ENCODE measurements at regions not wholly inside any gene's neighbourhood (a gene's known extent, or its start where the extent isn't known, plus 50 kb on each side); places are given as distances from the start of the nearest gene placed in this dataset.

DNA sequence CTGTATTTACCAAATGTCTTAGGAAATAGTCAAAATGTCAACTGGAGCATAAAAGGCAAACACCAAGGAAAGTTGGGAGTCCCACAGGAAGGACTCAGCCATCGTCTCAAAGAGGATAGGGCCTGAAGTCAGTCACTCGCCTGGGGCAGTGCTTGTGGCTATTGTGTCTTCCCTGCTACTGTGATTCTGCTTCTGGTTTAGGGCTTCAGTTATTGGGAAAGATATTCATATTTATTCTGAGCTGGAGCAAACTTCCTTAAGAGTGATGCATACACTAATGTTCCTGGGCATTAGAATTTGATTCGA lies 118.1 kb downstream of the EDEM1 start:
- no peak for DNase-seq

DNA sequence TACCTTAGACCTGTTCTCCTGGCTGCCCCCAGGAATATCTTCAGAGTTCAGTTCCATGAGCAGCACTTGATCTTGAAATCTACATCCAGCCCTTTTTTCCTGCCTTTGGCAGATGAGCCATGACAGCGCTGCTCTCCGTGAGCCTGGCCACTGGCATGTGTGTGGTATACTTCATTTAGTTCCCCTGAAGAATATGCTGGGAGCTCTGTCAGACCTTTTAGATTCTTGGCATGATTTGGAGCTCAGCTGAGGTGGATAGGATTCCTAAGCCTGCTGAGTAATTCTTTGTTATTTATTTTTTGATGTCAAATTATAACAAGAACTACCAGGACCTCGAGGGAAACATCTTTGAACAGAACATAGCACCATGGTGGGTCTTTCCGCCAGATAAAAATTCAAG lies 121.7 kb downstream of the EDEM1 start:
- DNase-seq: no peak

DNA sequence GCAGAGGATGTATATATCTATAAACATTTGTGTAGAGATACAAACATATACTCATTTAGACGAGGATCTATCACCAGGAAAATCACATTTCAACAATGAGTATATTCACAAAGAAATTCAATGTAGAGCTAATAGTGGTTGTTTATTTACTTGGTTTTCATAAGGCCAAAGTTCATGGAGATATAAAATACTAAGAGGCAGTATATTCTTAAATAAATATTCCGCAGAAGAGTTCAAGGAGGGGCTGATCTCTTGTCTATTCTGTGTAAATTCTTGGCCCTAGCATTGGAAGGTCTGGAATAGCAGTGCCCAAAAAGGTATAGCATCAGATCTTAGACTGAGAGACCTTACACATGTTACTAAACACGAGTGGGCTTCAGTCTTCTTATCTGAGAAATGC lies 122.1 kb downstream of the EDEM1 start:
- DNase-seq: no peak

DNA sequence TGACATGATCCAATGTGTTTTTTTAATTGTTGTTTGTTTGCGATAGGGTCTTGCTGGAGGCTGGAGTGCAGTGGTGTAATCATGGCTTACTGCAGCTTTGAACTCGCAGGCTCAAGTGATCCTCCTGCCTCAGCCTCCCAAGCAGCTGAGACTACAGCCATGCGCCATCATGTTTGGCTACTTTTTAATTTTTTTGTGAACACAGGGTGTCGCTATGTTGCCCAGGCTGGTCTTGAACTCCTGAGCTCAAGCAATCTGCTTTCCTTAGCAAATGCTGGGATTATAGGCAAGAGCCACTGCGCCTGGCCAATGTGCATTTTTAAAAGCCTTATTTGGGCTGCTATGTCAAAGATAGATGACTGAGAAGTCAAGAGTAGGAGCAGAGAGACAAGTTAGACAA lies 123.0 kb downstream of the EDEM1 start:
- no peak for DNase-seq

DNA sequence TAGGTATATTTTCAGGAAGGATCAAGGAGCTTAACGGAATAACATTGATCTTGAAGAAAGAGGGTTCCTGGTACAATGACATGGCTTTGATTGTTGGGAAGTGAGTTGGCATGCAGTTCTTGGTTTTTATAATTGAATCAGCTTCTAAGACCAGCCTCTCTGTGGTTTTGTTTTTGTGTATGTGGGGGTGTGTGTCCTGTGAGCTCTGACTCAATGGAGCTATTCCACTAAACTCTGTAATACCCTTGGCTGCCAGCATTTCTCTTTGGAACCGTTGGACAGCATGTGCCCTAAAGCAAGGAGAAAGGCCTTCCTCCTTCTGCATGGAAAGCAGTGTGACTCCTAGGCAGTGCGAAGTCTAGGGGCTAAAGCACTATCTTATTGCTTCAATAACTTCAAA lies 124.8 kb downstream of the EDEM1 start:
- DNase-seq: no peak

DNA sequence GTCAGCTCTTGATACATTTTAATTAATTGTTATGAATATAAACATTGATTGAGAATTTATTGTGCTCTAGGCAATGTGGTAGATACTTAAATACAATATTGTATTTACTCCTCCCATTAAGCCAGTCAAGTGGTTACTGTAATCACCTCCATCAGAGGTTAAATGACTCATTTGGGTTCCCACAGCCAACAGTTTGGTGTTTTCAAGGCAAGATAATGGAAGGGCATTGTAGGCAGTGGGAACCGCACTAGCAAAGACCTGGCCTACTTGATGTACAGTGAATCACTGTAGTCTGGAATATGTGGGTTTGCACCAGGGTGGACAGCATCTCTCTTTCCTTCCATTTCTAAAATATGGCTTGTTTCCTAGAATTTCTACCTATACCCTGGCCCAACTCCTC lies 127.4 kb downstream of the EDEM1 start:
- no peak for DNase-seq

DNA sequence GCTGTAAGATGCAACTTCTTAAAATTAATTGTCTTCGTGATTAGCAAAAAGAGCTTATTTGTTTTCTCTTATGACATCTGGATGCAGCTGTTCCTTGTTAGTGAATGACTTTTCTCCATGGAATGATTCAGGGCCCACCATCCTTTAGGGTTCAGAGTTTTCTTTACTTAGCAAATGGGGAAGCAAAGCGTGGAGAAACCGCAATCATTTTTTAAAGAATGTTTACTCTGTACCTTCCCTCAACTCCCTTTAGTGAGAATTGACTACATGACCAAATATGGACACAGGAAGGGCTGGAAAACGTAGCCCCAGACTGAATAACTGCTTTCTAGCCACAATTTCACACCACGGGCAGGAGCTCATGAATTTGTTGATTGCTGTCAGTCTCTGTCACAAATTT lies 130.1 kb downstream of the EDEM1 start:
- no peak for DNase-seq

DNA sequence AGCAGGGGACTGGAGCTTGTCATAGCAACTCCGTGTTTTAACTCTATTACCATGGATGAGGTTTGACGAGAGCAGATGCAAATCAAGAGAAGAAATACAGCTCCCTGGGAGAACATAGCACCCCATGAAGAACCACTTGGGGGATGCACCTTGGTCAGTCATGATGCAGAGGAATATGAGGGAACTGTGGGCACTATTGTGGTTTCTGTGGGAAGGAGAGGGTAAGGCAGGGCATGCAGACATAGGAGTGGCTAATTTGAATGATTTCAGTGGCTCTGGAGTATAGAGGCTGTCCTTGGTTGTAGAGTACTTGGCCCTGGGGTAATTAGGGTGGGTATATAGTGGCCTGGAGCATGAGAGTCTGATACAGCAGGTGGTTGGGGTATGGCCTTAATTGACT lies 131.9 kb downstream of the EDEM1 start:
- DNase-seq: no peak

DNA sequence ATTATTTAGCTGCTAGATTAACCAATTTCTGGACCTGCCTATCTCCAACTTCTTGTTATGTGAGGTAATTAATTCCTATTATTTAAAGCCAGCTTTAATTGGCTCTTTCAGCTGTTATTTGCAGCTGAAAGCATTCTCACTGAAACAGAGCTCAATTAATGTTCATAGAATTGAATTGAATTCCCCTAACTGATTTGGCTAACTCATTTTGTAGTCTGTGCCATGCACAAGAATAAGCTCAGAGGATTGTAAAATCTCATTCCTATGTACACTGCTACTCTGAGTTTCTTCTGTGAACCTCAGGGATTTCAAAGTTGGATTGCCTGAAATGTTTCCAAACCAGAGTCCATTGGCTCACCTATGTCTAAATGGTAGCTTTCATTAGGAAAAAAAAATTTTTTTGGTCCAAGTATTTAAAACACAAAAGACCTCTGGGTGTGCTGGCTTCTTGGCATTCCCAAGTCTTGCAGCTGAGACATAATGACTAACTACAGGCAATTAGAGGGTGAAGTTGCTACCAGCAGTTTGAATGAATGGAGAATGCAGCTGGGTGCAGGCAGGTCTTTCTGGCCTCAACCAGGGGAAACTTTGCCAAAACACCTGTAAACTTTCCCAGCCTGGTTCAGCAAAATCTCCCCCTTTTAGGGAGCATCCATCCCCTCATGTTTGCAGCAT lies 134.3 kb downstream of the EDEM1 start:
- no peak for DNase-seq

DNA sequence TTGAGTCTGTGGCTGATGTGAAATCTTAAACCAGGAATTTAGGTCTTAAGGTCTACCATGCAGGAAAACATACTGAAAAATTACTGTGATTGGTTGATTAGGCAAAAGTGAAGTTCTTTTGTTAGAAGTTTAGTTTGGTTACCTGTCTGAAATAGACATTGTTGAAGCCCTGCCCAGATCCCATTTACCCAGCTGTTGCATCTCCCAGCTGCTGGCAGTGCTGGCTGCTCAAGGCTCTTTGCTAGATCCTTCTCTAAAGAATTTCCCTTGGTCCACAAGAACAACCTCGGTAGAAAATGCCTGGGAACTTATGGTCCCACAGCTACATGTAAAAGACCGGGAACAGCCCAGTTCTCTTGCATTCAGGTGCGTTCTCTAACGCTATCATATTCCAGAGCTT lies 137.3 kb downstream of the EDEM1 start:
- no peak for DNase-seq

DNA sequence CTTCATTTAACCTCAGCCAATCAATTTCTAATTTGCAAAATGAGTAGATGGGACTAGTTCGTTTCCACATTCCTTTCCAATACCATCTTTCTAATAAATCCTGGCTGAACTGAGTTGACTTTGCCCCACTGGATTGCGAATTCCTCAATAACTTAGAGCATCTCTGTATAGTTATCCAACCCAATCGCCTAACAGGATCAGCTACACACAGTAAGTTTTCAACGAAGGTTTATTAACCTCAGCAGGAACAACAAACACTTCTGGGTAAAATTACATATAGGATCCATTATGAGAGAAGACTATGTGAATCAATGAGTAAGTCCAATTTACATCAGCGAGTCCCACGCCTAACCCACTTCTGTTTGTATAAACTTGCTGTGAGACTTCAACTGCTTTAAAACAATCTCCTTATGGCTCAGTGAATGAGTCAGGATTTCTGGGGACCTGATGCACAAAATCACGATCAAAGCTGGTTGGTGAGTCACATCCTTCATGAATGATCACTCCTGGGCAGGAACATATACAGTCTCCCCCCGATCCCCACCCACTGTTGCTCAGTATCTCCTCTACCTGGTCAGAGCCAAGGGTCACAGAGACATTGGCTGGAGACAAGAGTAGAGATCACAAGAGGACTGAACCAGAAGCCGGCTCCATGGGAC lies 142.8 kb downstream of the EDEM1 start:
- DNase-seq: no peak

DNA sequence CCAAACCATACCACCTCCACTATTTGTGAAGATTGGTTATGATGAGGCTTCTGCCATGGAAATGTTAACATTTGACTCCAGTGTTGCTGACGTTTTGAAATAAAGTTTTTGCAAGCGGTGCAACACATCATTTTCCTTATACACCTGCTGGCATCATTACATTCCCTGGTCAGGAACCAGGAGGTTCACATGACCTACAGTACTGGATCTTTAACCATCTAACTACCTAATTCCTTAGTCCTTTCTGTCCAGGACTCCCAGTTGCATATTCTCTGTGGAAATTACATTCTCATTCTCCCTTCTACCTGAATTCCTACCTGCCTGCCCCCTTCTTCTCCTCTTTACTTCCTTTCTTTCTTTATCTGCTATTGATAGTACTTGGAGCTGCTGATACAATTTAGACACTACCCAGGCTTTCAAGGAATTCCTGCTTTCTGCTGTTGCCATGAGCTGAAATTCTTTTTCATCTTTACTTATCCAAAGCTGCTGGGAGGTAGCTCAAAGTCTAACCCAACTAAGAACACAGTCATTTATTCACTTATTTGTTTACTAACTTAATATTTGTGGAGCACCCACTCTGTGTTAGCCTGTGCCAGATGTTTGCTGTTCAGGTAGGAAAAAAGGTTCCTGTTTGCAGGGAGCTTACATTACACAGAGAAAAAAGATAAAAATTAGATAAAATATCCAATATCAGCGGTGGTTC lies 144.2 kb downstream of the EDEM1 start:
- no peak for DNase-seq

DNA sequence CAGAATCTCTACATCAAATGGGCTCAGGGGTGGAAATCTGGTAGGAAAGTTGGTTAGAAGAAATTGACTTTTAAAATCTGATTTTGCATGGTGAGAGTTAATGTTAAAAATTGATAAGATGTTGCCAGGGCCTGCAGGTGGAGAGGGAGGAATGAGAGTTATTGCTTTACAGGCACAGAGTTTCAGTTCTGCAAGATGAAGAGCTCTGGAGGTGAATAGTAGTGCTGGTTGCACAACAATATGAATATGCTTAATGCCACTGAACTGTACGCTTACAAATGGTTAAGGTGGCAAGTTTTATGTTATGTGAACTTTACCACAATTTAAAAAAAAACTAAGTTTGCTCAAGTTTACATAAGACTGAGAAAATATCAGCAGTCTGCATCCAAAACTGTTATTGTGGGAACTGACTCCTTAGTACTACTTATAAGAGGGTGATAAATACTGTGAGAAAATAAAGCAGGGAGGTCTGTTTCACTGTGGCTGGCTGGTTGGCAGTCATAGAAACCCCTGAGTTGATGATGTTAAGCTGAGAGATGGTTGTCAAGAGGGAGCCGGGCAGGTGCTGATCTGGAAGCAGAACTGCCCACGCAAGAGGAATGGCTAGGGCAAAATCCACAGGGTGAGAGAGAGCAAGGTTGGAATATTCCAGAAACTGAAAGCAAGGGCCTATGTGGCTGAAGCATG lies 144.9 kb downstream of the EDEM1 start:
- no peak for DNase-seq

DNA sequence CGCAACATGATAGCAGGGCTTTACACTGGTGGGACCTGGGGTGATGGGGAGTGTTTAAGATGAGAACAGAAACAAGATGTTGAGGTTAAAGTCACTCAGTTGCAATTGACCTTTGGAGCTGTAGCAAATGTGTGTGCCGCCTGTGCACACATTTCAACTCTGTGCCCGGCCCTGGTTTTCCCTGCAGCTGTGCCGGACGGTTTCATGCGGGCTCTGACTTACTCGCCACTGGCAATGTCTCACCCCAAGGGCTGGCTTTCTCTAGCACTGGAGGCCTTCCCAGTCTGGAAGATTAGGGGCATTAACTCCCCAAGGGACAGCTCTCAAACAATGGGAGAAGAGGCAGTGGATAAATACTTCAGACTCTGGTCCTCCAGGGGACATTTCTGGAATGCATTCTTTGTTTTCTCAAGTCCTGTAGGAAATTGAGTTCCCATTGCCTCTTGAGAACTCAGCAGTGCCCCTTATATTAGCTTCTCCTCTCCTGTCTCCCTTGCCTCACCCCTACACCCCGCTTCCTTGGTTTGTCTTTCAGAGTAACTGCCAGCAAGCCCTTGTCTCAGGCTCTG lies 152.5 kb downstream of the EDEM1 start:
- DNase-seq: no peak

DNA sequence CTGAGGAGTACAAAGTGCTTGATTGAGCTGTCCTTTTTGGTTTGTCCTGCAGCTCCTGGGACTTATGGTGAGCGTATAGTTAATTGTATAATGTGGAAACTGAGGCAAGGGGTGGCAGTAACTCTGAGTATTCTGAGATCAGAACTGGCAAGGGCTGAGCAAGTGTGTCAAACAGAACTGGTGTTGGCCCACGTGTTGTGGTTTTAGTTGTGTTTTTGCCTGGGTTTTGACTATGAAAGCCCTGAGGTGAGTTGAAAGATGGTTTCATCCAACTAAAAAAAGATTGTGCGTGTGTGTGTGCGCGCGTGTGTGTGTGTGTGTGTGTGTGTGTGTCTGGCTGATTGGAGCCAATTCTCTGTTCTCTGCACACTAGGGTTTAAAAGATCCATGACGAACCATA lies 154.1 kb downstream of the EDEM1 start:
- DNase-seq: no peak

DNA sequence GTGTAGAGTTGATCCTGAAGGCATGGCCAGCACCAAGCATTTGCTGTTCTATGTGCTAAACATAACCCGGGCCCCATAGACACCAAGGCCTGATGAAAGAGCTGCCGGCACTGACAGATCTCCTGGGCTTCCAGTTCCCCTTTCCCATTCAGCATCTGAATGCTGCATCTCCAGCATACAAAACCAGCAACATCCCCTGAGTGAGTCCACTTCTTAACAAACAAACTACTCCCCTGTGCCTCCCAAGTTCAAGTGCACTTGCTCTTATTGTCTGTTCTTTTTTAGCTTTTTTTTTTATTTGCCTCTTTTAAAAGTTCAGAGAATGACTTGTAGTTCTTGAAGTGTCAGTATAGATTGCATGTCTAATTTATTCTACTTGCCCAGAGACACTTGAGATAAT lies 156.0 kb downstream of the EDEM1 start:
- no peak for DNase-seq

DNA sequence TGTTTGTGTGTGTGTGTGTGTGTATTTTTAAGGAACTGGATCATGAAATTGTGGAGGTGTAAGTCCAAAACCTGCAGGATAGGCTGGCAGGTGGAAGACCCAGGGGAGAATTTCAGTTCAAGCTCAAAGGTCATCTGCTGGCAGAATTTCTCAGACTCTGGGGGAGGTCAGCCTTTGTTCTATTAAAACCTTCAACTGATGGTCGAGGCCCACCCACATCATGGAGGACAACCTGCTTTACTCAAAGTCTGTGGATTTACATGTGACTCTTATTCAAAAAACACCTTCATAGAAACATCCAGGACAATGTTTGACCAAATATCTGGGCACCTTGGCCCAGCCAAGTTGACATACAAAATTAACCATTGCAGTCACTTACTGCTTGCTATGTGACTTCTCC lies 157.2 kb downstream of the EDEM1 start:
- DNase-seq: no peak

DNA sequence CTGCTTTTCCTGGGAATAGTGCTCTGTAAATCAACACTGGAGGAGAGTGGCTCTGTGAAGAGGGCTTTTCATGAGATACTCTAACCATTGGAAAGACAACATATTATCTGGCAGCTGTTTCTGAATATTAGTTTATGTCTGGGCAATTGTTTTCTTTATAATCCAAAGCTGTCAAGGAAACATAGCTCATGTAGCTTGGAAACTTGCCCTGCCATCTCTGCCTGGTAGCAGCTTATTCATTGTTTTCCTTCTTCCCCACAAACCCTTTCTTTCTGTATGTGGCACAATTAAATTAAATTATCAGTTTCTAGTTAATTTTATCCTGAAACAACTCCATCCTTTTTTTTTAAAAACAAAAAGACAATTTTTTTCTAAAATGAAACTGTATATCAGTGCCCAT lies 160.0 kb downstream of the EDEM1 start:
- no peak for DNase-seq

DNA sequence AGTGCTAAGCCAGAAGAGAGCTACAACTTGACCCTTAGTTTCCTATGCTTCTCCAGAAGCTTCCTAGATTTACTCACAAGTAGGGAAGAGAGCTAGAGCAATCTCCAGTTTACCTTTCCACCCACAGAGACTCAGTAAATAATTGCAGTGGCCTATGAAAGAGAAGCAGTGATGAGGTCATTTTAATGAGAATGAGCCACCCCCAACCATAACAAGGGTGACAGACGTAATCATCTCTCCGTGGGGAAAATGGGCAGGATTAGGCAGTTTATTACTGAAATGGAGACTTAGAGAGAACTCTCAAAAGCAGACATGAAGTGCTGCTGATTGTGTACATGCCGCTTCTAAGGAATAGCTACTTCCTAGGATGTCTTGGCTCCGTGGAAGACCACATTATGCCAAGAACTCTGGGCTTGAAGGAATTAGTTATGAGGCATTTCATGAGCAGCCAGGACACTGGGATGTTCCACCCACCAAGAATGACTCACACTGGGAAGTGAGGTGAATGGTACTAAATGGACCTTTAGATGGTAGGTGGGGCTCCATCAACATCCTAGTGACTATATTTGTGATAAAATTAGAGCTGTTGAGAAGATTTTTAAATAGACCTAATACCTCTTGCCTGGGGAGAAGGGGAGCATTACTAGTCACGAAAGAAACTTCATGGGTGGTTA lies 160.9 kb downstream of the EDEM1 start:
- no peak for DNase-seq

DNA sequence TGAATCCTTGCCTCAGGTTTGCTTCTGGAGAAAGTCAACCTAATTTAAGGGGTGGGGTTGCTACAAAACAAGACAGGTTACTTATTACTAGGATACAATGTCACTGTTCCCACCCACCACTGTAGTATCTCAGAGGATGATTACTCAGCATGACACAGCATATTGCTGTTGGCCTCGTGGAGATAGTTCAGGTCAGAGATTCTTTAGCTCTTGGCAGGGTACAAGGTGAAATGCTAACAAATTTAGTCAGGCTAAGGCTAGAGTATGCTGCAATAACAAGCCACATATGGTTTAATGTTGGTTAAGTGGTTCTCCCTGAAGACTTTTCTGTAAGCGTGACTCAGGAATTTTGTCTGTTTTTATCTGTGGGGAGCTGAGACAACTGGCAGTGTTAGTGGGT lies 161.8 kb downstream of the EDEM1 start:
- DNase-seq: no peak

DNA sequence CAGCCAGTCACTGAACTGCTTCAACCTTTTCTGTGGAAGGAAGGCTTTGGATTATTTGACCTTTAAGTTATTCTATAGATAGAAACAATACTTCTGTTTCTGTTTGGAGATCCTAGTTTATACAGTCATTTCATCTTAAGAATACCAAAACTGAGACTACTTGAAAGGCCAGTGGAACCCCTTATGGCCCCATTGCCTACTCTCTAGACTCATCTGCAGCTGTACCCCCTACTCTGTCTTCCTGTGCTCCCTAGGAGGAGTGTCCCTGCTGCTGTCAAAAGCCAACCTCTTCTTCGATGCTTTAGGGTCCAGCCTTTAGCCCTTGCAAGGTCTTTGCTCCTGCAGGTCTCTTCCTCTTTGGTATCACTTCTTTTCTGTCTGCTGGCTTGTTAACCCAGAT lies 169.6 kb downstream of the EDEM1 start:
- no peak for DNase-seq

DNA sequence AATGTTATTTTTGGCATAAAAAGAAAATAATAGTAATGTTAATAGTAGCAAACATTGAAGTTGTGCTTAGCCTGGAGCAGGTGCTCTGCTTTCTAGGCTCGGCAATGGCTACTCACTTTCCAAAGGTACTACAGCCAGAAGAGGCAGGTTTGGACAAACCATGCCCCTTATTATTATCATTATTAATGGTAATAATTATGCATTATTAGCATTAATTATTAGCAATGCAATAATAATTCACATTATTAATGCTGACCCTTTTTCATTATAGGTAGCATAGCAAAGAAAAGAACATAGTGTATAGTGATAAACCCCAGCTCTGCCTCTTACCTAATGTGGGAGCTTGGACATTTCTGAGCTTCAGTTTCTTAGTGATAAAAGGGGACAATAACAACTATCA lies 171.4 kb downstream of the EDEM1 start:
- DNase-seq: no peak

DNA sequence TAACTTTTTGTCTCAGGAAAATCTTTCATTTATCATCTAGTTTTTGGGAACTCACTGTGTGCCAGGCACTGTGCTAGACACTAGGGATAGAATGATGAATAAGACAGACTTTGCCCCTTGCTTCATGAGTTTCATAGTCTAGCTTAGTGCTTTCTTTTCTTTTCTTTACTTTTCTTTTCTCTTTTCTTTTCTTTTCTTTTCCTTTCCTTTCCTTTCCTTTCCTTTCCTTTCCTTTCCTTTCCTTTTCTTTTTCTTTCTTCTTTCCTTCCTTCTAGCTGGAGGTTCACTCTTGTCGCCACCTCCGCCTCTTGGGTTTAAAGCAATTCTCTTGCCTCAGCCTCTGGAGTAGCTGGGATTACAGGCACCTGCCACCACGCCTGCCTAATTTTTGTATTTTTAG lies 172.9 kb downstream of the EDEM1 start:
- DNase-seq: no peak

Measured in midbrain (tissue), 1 donor.